GM12878 (cell line): ENCODE measurements at regions not wholly inside any gene's neighbourhood (a gene's known extent, or its start where the extent isn't known, plus 50 kb on each side); places are given as distances from the start of the nearest gene placed in this dataset.

ENCODE experiments used
- ATAC-seq: fragments of 200-7000 bp; cut with Tn5 transposase; 3 replicates; pipeline ENCODE4 v1.9.1; 2020; ENCODE audit warnings: mild to moderate bottlenecking, moderate library complexity
- BruUV-seq: library from RNA; stranded (reverse); fragments of 400-500 nt; replicated peaks from 2 replicates; lab custom pipeline; 2021; lab: Mats Ljungman, UMichigan
- CTCF ChIA-PET: fragments of 300-600 bp; sonication (Branson Sonifier 250); formaldehyde crosslinking; extraction: SDS; loops from one replicate; lab custom pipeline; 2021; ENCODE audit warnings: inconsistent platforms; lab: Yijun Ruan, JAX
- POLR2A ChIA-PET: fragments of 350-600 bp; formaldehyde crosslinking; extraction: SDS; loops from one replicate; lab custom pipeline; 2021; ENCODE audit warnings: inconsistent platforms; lab: Charles Lee
- RAD21 ChIA-PET: fragments of 300-600 bp; sonication (Branson Sonifier 250); formaldehyde crosslinking; loops from one replicate; lab custom pipeline; 2023; ENCODE audit warnings: antibody characterized with exemption; ENCODE audit not compliant: unreplicated experiment; lab: Charles Lee
- SMC1A ChIA-PET: fragments of 300-600 bp; sonication (Branson Sonifier 250); formaldehyde crosslinking; loops from one replicate; lab custom pipeline; 2023; ENCODE audit not compliant: unreplicated experiment, uncharacterized antibody; lab: Charles Lee
- DNase-seq: peaks from one replicate; pipeline ENCODE4 v3.0.0-alpha.2; 2011; ENCODE audit warnings: low read depth, low spot score
- FAIRE-seq: peaks from 3 replicates; lab custom pipeline; 2011; peaks lifted over from hg19 to GRCh38; lab: Jason Lieb, UNC
- H2AFZ ChIP-seq: 2 replicates; pipeline ENCODE4 v1.6.0; 2011; ENCODE audit warnings: low read depth, low read length, control low read depth; ENCODE audit not compliant: control insufficient read depth
- H3K27ac ChIP-seq: 2 replicates; pipeline ENCODE4 v1.5.1; 2011; ENCODE audit warnings: control low read depth; ENCODE audit not compliant: control insufficient read depth, insufficient read depth
- H3K27me3 ChIP-seq, 2 experiments: replicated peaks in 1 of 2; 2 replicates each; pipeline versions ENCODE4 v1.6.0 to v1.6.1; 2011; ENCODE audit warnings: low read length in 1 of 2; ENCODE audit not compliant: control insufficient read depth in 2 of 2, insufficient read depth in 2 of 2
- H3K36me3 ChIP-seq, 2 experiments: 2 replicates each; pipeline ENCODE4 v1.5.1; 2011; ENCODE audit warnings: low read length in 1 of 2; ENCODE audit not compliant: control insufficient read depth in 2 of 2, insufficient read depth in 2 of 2
- H3K4me1 ChIP-seq: 2 replicates; pipeline ENCODE4 v1.6.1; 2011; ENCODE audit warnings: mild to moderate bottlenecking, low read length, moderate library complexity, mixed read lengths; ENCODE audit not compliant: control insufficient read depth, insufficient read depth
- H3K4me2 ChIP-seq: 2 replicates; pipeline ENCODE4 v1.6.0; 2011; ENCODE audit warnings: control low read depth; ENCODE audit not compliant: control insufficient read depth, insufficient read depth
- H3K4me3 ChIP-seq: fragments of 200-600 bp; sonication (generic); 2 replicates; pipeline ENCODE4 v1.5.1; 2016
- H3K79me2 ChIP-seq: 2 replicates; pipeline ENCODE4 v1.6.0; 2011; ENCODE audit warnings: low read length; ENCODE audit not compliant: control insufficient read depth, insufficient read depth
- H3K9ac ChIP-seq: 2 replicates; pipeline ENCODE4 v1.8.0; 2011; ENCODE audit warnings: low read length, control low read depth, mixed read lengths; ENCODE audit not compliant: control insufficient read depth, insufficient read depth
- H3K9me3 ChIP-seq: replicated peaks from 3 replicates; pipeline ENCODE4 v1.5.1; 2011; ENCODE audit warnings: mild to moderate bottlenecking, low read length; ENCODE audit not compliant: control insufficient read depth, insufficient read depth
- H4K20me1 ChIP-seq: 2 replicates; pipeline ENCODE4 v1.6.0; 2011; ENCODE audit not compliant: control insufficient read depth, insufficient read depth
- BHLHE40 ChIP-seq, 2 experiments: fragments of 450-650 bp in 1 of 2; IDR thresholded peaks; 2 replicates each; pipeline ENCODE4 v1.6.1; 2011 to 2017; ENCODE audit warnings: low read depth in 2 of 2, borderline replicate concordance in 1 of 2, improper control_type of control experiment in 1 of 2, low read length in 1 of 2, mild to moderate bottlenecking in 1 of 2
- CBX3 ChIP-seq: fragments of 200-600 bp; sonication (generic); IDR thresholded peaks from 2 replicates; pipeline ENCODE4 v1.6.1; 2016; ENCODE audit warnings: low read depth, borderline replicate concordance
- FOS ChIP-seq: IDR thresholded peaks from 3 replicates; pipeline ENCODE4 v1.6.1; 2011; ENCODE audit warnings: borderline replicate concordance; ENCODE audit not compliant: insufficient read length; ENCODE audit errors: extremely low read depth
- JUNB ChIP-seq: IDR thresholded peaks from 2 replicates; pipeline ENCODE4 v1.6.1; 2016; ENCODE audit warnings: antibody characterized with exemption, mild to moderate bottlenecking
- MAX ChIP-seq: IDR thresholded peaks from 2 replicates; pipeline ENCODE4 v1.6.1; 2012; ENCODE audit warnings: low read depth, low read length, improper control_type of control experiment
- PAX8 ChIP-seq: fragments of 450-650 bp; IDR thresholded peaks from 2 replicates; pipeline ENCODE4 v1.6.1; 2017; ENCODE audit warnings: mild to moderate bottlenecking, moderate library complexity
- POLR2AphosphoS5 ChIP-seq: IDR thresholded peaks from 2 replicates; pipeline ENCODE4 v1.6.1; 2011; ENCODE audit warnings: mild to moderate bottlenecking, low read length, inconsistent platforms
- SIX5 ChIP-seq: IDR thresholded peaks from 2 replicates; pipeline ENCODE4 v1.6.1; 2011; ENCODE audit warnings: mild to moderate bottlenecking, low read depth, low read length, moderate library complexity; ENCODE audit not compliant: severe bottlenecking
- SMAD1 ChIP-seq: fragments of 450-650 bp; IDR thresholded peaks from 2 replicates; pipeline ENCODE4 v1.6.1; 2018; ENCODE audit warnings: mild to moderate bottlenecking, low read depth; ENCODE audit not compliant: partially characterized antibody
- SRF ChIP-seq, 2 experiments: IDR thresholded peaks; 2 replicates each; pipeline ENCODE4 v1.6.1; 2011; ENCODE audit warnings: low read depth in 2 of 2, low read length in 2 of 2, mild to moderate bottlenecking in 1 of 2, moderate library complexity in 1 of 2
- STAT1 ChIP-seq: fragments of 450-650 bp; conservative IDR thresholded peaks from 2 replicates; pipeline ENCODE4 v1.6.1; 2014; ENCODE audit warnings: antibody characterized with exemption, mild to moderate bottlenecking
- TBL1XR1 ChIP-seq: IDR thresholded peaks from 2 replicates; pipeline ENCODE4 v1.6.1; 2012; ENCODE audit warnings: low read depth, low read length, improper control_type of control experiment
- YY1 ChIP-seq: IDR thresholded peaks from 2 replicates; pipeline ENCODE4 v1.6.1; 2011; ENCODE audit warnings: low read depth, mild to moderate bottlenecking, low read length
- ZBED1 ChIP-seq: IDR thresholded peaks from 2 replicates; pipeline ENCODE4 v1.6.1; 2016; ENCODE audit warnings: borderline replicate concordance
- ZBTB4 ChIP-seq: fragments of 450-650 bp; formaldehyde crosslinking; IDR thresholded peaks from 2 replicates; pipeline ENCODE4 v1.4.0; 2022; ENCODE audit warnings: mild to moderate bottlenecking, moderate library complexity
- ZBTB40 ChIP-seq: fragments of 450-650 bp; IDR thresholded peaks from 2 replicates; pipeline ENCODE4 v1.6.1; 2016; ENCODE audit warnings: mild to moderate bottlenecking, moderate library complexity, borderline replicate concordance
- ZZZ3 ChIP-seq: IDR thresholded peaks from 2 replicates; pipeline ENCODE4 v1.6.1; 2011; ENCODE audit warnings: low read depth; ENCODE audit not compliant: control insufficient read depth, insufficient read length
- WGBS: methylation state at CpG from one replicate; pipeline ENCODE4 v1.1.6; 2016; ENCODE audit warnings: low lambda C conversion rate; ENCODE audit not compliant: insufficient replicate concordance, insufficient coverage; ENCODE audit errors: missing lambda C conversion rate; 5-methylcytosine and 5-hydroxymethylcytosine counted together
- in situ Hi-C: fragments of 300-500 bp; cut with MboI; formaldehyde crosslinking; loops from 9 replicates; pipeline ENCODE4 v1.14.3; 2018; ENCODE audit warnings: mixed read lengths
- intact Hi-C: fragments of 100-400 bp; cut with micrococcal nuclease; formaldehyde crosslinking; loops from one replicate; pipeline ENCODE4 v1.14.2; 2022; ENCODE audit not compliant: unreplicated experiment

- no peaks in the 10 kb centered on the region for H3K36me3 ChIP-seq
- peaks cover 4% of the 10 kb centered on the region for H3K4me1 ChIP-seq
- DNase-seq, result no peak
- H3K4me3 ChIP-seq, result no peak overlapping the region
- intact Hi-C loops, result loop anchor here (1.0 to 5.0 kb wide), 5 partner anchors 61 to 274 kb away; partner anchors contain the start of gene CEBPB
- no peaks in the 10 kb centered on the region for H4K20me1 ChIP-seq
- ChIA-PET RAD21 (interaction anchor here (6.7 kb wide), 1 partner anchor 273 kb away, joined by 56 read pairs; no protein-coding TSS in a partner anchor), POLR2A (no interaction called here), SMC1A (interaction anchor here (7.2 kb wide), 1 partner anchor 273 kb away, joined by 60 read pairs; the partner anchor contains the start of gene CEBPB), CTCF (interaction anchor here (0.6 to 10.2 kb wide), 5 partner anchors 60 to 289 kb away, joined by 3 to 157 read pairs (median 4); partner anchors contain the start of gene CEBPB)
- no peaks in the 10 kb centered on the region for H3K9me3 ChIP-seq
- H3K27me3 ChIP-seq, result no peaks in the 10 kb centered on the region
- BruUV-seq, result no TSS peak
- in situ Hi-C loops, result loop anchor here (5.0 kb wide), 2 partner anchors 273 to 483 kb away; no protein-coding TSS in a partner anchor
- no peak overlapping the region for H3K9ac ChIP-seq
- H2AFZ ChIP-seq, result no peak overlapping the region
- no peak overlapping the region for H3K27ac ChIP-seq
- no peaks in the 10 kb centered on the region for H3K79me2 ChIP-seq
- 18% methylated on average over 9 of the region's 9 CpGs for WGBS
- H3K4me2 ChIP-seq, result no peak overlapping the region
- peak; percentile 7; the same call in 1 of the 3 replicates for ATAC-seq
- no peak for FAIRE-seq
- TF ChIP-seq MAX, result no peak
- no peak for TF ChIP-seq SIX5
- TF ChIP-seq SRF (IDR thresholded peaks at IDR 0.05; ENCODE audit: low read depth in 2 of 2, low read length in 2 of 2), result no peak
- TF ChIP-seq BHLHE40 (IDR thresholded peaks at IDR 0.05; ENCODE audit: borderline replicate concordance in 1 of 2, low read depth in 2 of 2, low read length in 1 of 2), result no peak
- no peak for TF ChIP-seq ZBTB4 (CRISPR knock-in tag)
- no peak for TF ChIP-seq FOS
- no peak for TF ChIP-seq YY1
- no peak for TF ChIP-seq JUNB
- no peak for TF ChIP-seq STAT1
- no peak for TF ChIP-seq PAX8
- TF ChIP-seq CBX3, result no peak
- no peak for TF ChIP-seq ZZZ3
- TF ChIP-seq TBL1XR1, result no peak
- no peak for TF ChIP-seq ZBTB40
- TF ChIP-seq ZBED1, result no peak
- TF ChIP-seq POLR2AphosphoS5, result no peak
- no peak for TF ChIP-seq SMAD1
Measured at GRCh38 chr20:50460115-50460607, 50.0 kb upstream of the PTPN1 start.
